A673 (cell line): ENCODE measurements at regions not wholly inside any gene's neighbourhood (a gene's known extent, or its start where the extent isn't known, plus 50 kb on each side); places are given as distances from the start of the nearest gene placed in this dataset.

ENCODE experiments used
- BruUV-seq: library from RNA; stranded (reverse); fragments of 400-500 nt; replicated peaks from 2 replicates; lab custom pipeline; 2021; lab: Mats Ljungman, UMichigan
- CTCF ChIA-PET: fragments of 300-600 bp; sonication (Branson Sonifier 250); formaldehyde crosslinking; loops from one replicate; lab custom pipeline; 2022; ENCODE audit warnings: antibody characterized with exemption; lab: Charles Lee
- POLR2A ChIA-PET: fragments of 300-600 bp; sonication (Branson Sonifier 250); formaldehyde crosslinking; loops from one replicate; lab custom pipeline; 2022; ENCODE audit warnings: antibody characterized with exemption; ENCODE audit not compliant: low non-redundant PET; lab: Charles Lee
- DNase-seq: peaks from one replicate; pipeline ENCODE4 v3.0.0-alpha.2; 2015; ENCODE audit warnings: low spot score
- H3K27ac ChIP-seq: fragments of 200-600 bp; sonication (generic); 2 replicates; pipeline ENCODE4 v1.5.1; 2016; ENCODE audit warnings: mixed run types, low read depth, mild to moderate bottlenecking, mixed read lengths, antibody characterized with exemption, low read length; ENCODE audit not compliant: poor library complexity, severe bottlenecking
- H3K27me3 ChIP-seq: fragments of 200-600 bp; sonication (generic); replicated peaks from 2 replicates; pipeline ENCODE4 v1.6.1; 2017; ENCODE audit warnings: mixed run types, low read depth, mild to moderate bottlenecking, mixed read lengths, antibody characterized with exemption, low read length; ENCODE audit not compliant: insufficient read depth, poor library complexity
- H3K36me3 ChIP-seq: fragments of 200-600 bp; sonication (generic); 2 replicates; pipeline ENCODE4 v1.6.1; 2016; ENCODE audit warnings: mixed run types, mild to moderate bottlenecking, mixed read lengths, antibody characterized with exemption, low read length; ENCODE audit not compliant: insufficient read depth, poor library complexity, severe bottlenecking
- H3K4me1 ChIP-seq: fragments of 200-600 bp; sonication (generic); 2 replicates; pipeline ENCODE4 v1.6.1; 2017; ENCODE audit warnings: mixed run types, mild to moderate bottlenecking, mixed read lengths, antibody characterized with exemption, low read length; ENCODE audit not compliant: insufficient read depth, poor library complexity, severe bottlenecking
- H3K4me3 ChIP-seq: fragments of 200-600 bp; sonication (generic); 2 replicates; pipeline ENCODE4 v1.5.1; 2016; ENCODE audit warnings: low read depth, mixed run types, mild to moderate bottlenecking, mixed read lengths, low read length; ENCODE audit not compliant: poor library complexity, severe bottlenecking
- H3K9me3 ChIP-seq: fragments of 200-600 bp; sonication (generic); 2 replicates; pipeline ENCODE4 v1.6.1; 2016; ENCODE audit warnings: mixed run types, low read depth, mild to moderate bottlenecking, mixed read lengths, antibody characterized with exemption, low read length; ENCODE audit not compliant: poor library complexity, severe bottlenecking
- EZH2 ChIP-seq: fragments of 200-600 bp; sonication (generic); IDR thresholded peaks from 2 replicates; pipeline ENCODE4 v1.6.1; 2017; ENCODE audit warnings: borderline replicate concordance, low read depth, mild to moderate bottlenecking, mixed read lengths, antibody characterized with exemption, low read length; ENCODE audit not compliant: poor library complexity, severe bottlenecking
- intact Hi-C: fragments of 100-400 bp; cut with micrococcal nuclease; formaldehyde crosslinking; loops from one replicate; pipeline ENCODE4 v1.10.0; 2022; ENCODE audit not compliant: unreplicated experiment
- TF ChIP-seq, protein P1 (sequence below): fragments of 300-800, 200-600 bp; sonication (generic); conservative IDR thresholded peaks from 2 replicates; pipeline ENCODE4 v1.5.1; 2017; ENCODE audit warnings: low read depth, mild to moderate bottlenecking, antibody characterized with exemption, low read length, moderate library complexity, mixed read lengths

GRCh38 chr20:11119573-11119972, 445.8 kb upstream of the JAG1 start:
- BruUV-seq = no TSS peak
- intact Hi-C loops = no loop called here
- TF ChIP-seq, protein P1, sequence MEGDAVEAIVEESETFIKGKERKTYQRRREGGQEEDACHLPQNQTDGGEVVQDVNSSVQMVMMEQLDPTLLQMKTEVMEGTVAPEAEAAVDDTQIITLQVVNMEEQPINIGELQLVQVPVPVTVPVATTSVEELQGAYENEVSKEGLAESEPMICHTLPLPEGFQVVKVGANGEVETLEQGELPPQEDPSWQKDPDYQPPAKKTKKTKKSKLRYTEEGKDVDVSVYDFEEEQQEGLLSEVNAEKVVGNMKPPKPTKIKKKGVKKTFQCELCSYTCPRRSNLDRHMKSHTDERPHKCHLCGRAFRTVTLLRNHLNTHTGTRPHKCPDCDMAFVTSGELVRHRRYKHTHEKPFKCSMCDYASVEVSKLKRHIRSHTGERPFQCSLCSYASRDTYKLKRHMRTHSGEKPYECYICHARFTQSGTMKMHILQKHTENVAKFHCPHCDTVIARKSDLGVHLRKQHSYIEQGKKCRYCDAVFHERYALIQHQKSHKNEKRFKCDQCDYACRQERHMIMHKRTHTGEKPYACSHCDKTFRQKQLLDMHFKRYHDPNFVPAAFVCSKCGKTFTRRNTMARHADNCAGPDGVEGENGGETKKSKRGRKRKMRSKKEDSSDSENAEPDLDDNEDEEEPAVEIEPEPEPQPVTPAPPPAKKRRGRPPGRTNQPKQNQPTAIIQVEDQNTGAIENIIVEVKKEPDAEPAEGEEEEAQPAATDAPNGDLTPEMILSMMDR = no peak
- no peak for TF ChIP-seq EZH2
- H3K27ac ChIP-seq = no peak overlapping the region
- H3K4me1 ChIP-seq = no peaks in the 10 kb centered on the region
- ChIA-PET CTCF (no interaction called here), POLR2A (no interaction called here)
- H3K9me3 ChIP-seq = no peaks in the 10 kb centered on the region
- H3K4me3 ChIP-seq = no peak overlapping the region
- no peak for DNase-seq
- peaks cover 6% of the 10 kb centered on the region for H3K27me3 ChIP-seq
- no peaks in the 10 kb centered on the region for H3K36me3 ChIP-seq

GRCh38 chr20:11120431-11120830, 446.6 kb upstream of the JAG1 start:
- ChIA-PET CTCF (no interaction called here), POLR2A (no interaction called here)
- intact Hi-C loops = no loop called here
- no TSS peak for BruUV-seq
- H3K9me3 ChIP-seq = no peaks in the 10 kb centered on the region
- no peak for TF ChIP-seq EZH2
- TF ChIP-seq, protein P1 = no peak
- H3K4me3 ChIP-seq = no peak overlapping the region
- no peaks in the 10 kb centered on the region for H3K4me1 ChIP-seq
- no peak overlapping the region for H3K27ac ChIP-seq
- no peak for DNase-seq
- no peaks in the 10 kb centered on the region for H3K36me3 ChIP-seq
- peaks cover 6% of the 10 kb centered on the region for H3K27me3 ChIP-seq

DNA sequence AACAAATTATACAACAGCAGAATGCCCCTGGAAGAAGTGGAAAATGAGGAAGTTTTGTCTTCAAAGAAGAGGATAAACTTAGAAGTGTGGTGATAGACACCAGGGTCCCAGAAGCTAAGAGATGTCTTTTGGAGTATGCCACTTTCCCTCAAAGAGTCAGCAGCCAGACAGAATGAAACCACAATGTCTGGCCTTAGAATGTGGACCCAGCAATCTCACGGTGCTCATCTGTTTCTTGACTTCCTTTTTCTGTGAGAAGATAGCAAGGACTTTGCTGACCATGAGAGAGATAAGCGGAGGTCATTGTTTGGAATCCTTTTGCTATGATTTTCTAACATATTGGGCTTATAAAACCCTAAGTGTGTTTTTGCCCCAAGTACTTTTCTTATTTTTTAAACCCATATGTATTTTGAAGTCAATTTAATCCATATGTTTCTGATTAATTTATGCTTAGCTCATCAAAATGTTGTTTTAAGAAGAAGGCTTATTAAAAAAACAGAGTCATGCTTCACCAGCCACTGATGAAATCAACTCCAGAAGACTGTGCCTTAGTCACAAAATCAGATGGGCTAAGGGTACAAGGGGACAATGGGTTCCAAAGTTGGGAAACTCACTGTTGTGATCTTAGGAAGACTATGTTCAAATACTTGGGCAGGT, 451.2 kb upstream of the JAG1 start:
- H3K36me3 ChIP-seq = no peaks in the 10 kb centered on the region
- TF ChIP-seq, protein P1 = no peak
- no peak for TF ChIP-seq EZH2
- BruUV-seq = no TSS peak
- H3K4me3 ChIP-seq = no peak overlapping the region
- no peak overlapping the region for H3K27ac ChIP-seq
- peaks cover 14% of the 10 kb centered on the region for H3K27me3 ChIP-seq
- CTCF ChIA-PET = no interaction called here
- no peak for DNase-seq
- intact Hi-C loops = no loop called here
- POLR2A ChIA-PET = no interaction called here
- no peaks in the 10 kb centered on the region for H3K4me1 ChIP-seq
- H3K9me3 ChIP-seq = no peaks in the 10 kb centered on the region
